HEK293 (cell line): ENCODE measurements at regions not wholly inside any gene's neighbourhood (a gene's known extent, or its start where the extent isn't known, plus 50 kb on each side); places are given as distances from the start of the nearest gene placed in this dataset.

Experiments used
- CTCF ChIA-PET: fragments of 350-600 bp; formaldehyde crosslinking; extraction: SDS; loops from one replicate; lab custom pipeline; 2021; ENCODE audit warnings: antibody characterized with exemption; lab: Yijun Ruan, JAX
- POLR2A ChIA-PET: fragments of 300-600 bp; formaldehyde crosslinking; extraction: SDS; loops from one replicate; lab custom pipeline; 2020; ENCODE audit warnings: antibody characterized with exemption, inconsistent platforms; lab: Yijun Ruan, JAX
- H3K27ac ChIP-seq: fragments of 200-500 bp; sonication (Bioruptor generic); 2 replicates; pipeline ENCODE4 v1.5.1; 2014; ENCODE audit warnings: low read depth, low read length, control low read depth, inconsistent platforms; ENCODE audit errors: extremely low read depth
- H3K36me3 ChIP-seq, 2 experiments: fragments of 200-500 bp in 1 of 2; sonication (Bioruptor generic) in 1 of 2; 1 replicate in 1 of 2; 2 replicates in 1 of 2; pipeline ENCODE4 v1.5.1; 2014 to 2017; ENCODE audit warnings: inconsistent platforms in 2 of 2, low read length in 2 of 2; ENCODE audit not compliant: control insufficient read depth in 2 of 2, insufficient read depth in 1 of 2
- H3K4me1 ChIP-seq: fragments of 200-500 bp; sonication (Bioruptor generic); 2 replicates; pipeline ENCODE4 v1.5.1; 2014; ENCODE audit warnings: mild to moderate bottlenecking, low read length, inconsistent platforms; ENCODE audit not compliant: control insufficient read depth, insufficient read depth
- H3K4me3 ChIP-seq: 2 replicates; pipeline ENCODE4 v1.5.1; 2011; ENCODE audit warnings: low read depth, mild to moderate bottlenecking, control low read depth, low read length, moderate library complexity
- H3K9me3 ChIP-seq: fragments of 200-500 bp; sonication (Bioruptor generic); 2 replicates; pipeline ENCODE4 v1.5.1; 2014; ENCODE audit warnings: low read depth, low read length, inconsistent platforms; ENCODE audit not compliant: control insufficient read depth, insufficient read depth
- HOXA7 ChIP-seq: sonication (generic); formaldehyde crosslinking; IDR thresholded peaks from 2 replicates; pipeline ENCODE4 v1.8.1; 2022; ENCODE audit warnings: missing genetic modification reagents, borderline replicate concordance
- KLF10 ChIP-seq: fragments of 450-650 bp; IDR thresholded peaks from 2 replicates; pipeline ENCODE4 v1.5.1; 2018; ENCODE audit warnings: missing biosample characterization, mild to moderate bottlenecking, missing genetic modification characterization
- MEIS1 ChIP-seq: sonication (generic); formaldehyde crosslinking; IDR thresholded peaks from 2 replicates; pipeline ENCODE4 v1.8.1; 2022; ENCODE audit warnings: missing genetic modification reagents, mild to moderate bottlenecking, borderline replicate concordance
- ZBTB8A ChIP-seq: fragments of 450-650 bp; formaldehyde crosslinking; IDR thresholded peaks from 2 replicates; pipeline ENCODE4 v1.5.1; 2016; ENCODE audit warnings: missing biosample characterization, missing genetic modification characterization
- ZFHX2 ChIP-seq: fragments of 450-650 bp; formaldehyde crosslinking; conservative IDR thresholded peaks from 2 replicates; pipeline ENCODE4 v1.5.1; 2016; ENCODE audit warnings: missing biosample characterization, missing genetic modification characterization
- ZIC2 ChIP-seq: fragments of 450-650 bp; formaldehyde crosslinking; IDR thresholded peaks from 2 replicates; pipeline ENCODE4 v1.5.1; 2016; ENCODE audit warnings: missing biosample characterization, missing genetic modification characterization
- ZNF10 ChIP-seq: fragments of 450-650 bp; formaldehyde crosslinking; IDR thresholded peaks from 2 replicates; pipeline ENCODE4 v1.5.1; 2017; ENCODE audit warnings: missing biosample characterization, missing genetic modification characterization
- ZNF132 ChIP-seq: fragments of 450-650 bp; formaldehyde crosslinking; IDR thresholded peaks from 2 replicates; pipeline ENCODE4 v1.5.1; 2017; ENCODE audit warnings: missing biosample characterization, missing genetic modification characterization, borderline replicate concordance
- ZNF146 ChIP-seq: fragments of 450-650 bp; formaldehyde crosslinking; IDR thresholded peaks from 2 replicates; pipeline ENCODE4 v1.5.1; 2016; ENCODE audit warnings: missing biosample characterization, missing genetic modification characterization
- ZNF155 ChIP-seq: fragments of 450-650 bp; formaldehyde crosslinking; IDR thresholded peaks from 2 replicates; pipeline ENCODE4 v1.5.1; 2016; ENCODE audit warnings: missing biosample characterization, missing genetic modification characterization
- ZNF221 ChIP-seq: fragments of 450-650 bp; formaldehyde crosslinking; IDR thresholded peaks from 2 replicates; pipeline ENCODE4 v1.5.1; 2017; ENCODE audit warnings: missing biosample characterization, missing genetic modification characterization, borderline replicate concordance
- ZNF341 ChIP-seq: fragments of 450-650 bp; formaldehyde crosslinking; IDR thresholded peaks from 2 replicates; pipeline ENCODE4; 2016; ENCODE audit warnings: low read depth, missing biosample characterization, missing genetic modification characterization
- ZNF48 ChIP-seq: fragments of 450-650 bp; formaldehyde crosslinking; IDR thresholded peaks from 2 replicates; pipeline ENCODE4 v1.5.1; 2016; ENCODE audit warnings: missing biosample characterization, missing genetic modification characterization
- ZNF514 ChIP-seq: fragments of 450-650 bp; formaldehyde crosslinking; IDR thresholded peaks from 2 replicates; pipeline ENCODE4 v1.5.1; 2016; ENCODE audit warnings: missing biosample characterization, missing genetic modification characterization
- ZNF658 ChIP-seq: fragments of 450-650 bp; formaldehyde crosslinking; IDR thresholded peaks from 2 replicates; pipeline ENCODE4; 2016; ENCODE audit warnings: missing biosample characterization, missing genetic modification characterization
- ZNF670 ChIP-seq: fragments of 450-650 bp; formaldehyde crosslinking; IDR thresholded peaks from 2 replicates; pipeline ENCODE4 v1.5.1; 2016; ENCODE audit warnings: missing biosample characterization, missing genetic modification characterization, low read depth
- TF ChIP-seq, protein P1 (sequence below): fragments of 450-650 bp; formaldehyde crosslinking; IDR thresholded peaks from 2 replicates; pipeline ENCODE4 v1.5.1; 2016; ENCODE audit warnings: missing biosample characterization, missing genetic modification characterization
- TF ChIP-seq, protein P2 (sequence below): fragments of 450-650 bp; formaldehyde crosslinking; IDR thresholded peaks from 2 replicates; pipeline ENCODE4 v1.5.1; 2016; ENCODE audit warnings: missing biosample characterization, missing genetic modification characterization
- TF ChIP-seq, protein P3 (sequence below): fragments of 450-650 bp; formaldehyde crosslinking; IDR thresholded peaks from 2 replicates; pipeline ENCODE4 v1.5.1; 2017; ENCODE audit warnings: missing biosample characterization, missing genetic modification characterization
- TF ChIP-seq, protein P4 (sequence below): fragments of 450-650 bp; formaldehyde crosslinking; IDR thresholded peaks from 2 replicates; pipeline ENCODE4 v1.5.1; 2016; ENCODE audit warnings: missing biosample characterization, missing genetic modification characterization, low read depth

DNA sequence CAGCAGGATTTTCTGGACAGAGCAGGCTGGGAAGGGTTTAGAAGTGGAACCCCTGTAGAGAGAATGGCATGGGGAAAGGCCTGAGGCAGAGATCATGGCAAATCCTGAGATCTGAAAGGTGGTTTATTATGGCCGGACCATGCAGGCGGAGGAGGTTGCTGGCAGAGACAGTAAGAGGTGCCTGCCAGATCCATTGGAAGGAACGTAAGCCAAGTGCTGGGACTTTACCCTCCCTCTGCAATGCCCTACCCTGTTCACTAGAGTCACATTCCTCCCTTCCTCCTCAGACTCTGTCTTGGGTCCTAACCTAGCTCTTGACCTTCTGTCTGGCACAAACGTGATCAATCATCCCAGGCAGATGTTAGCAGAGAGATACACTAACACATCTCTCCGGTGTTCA, 66.4 kb upstream of the SLC22A23 start:
- ChIA-PET CTCF (interaction anchor here (0.6 to 1.9 kb wide), 6 partner anchors 22 to 208 kb away, joined by 3 to 9 read pairs (median 3); no protein-coding TSS in a partner anchor), POLR2A (no interaction called here)
- no peak overlapping the region for H3K27ac ChIP-seq
- no peaks in the 10 kb centered on the region for H3K4me1 ChIP-seq
- H3K9me3 ChIP-seq = no peaks in the 10 kb centered on the region
- H3K36me3 ChIP-seq = no peaks in the 10 kb centered on the region
- H3K4me3 ChIP-seq = no peak overlapping the region
- TF ChIP-seq ZIC2 (tag by site-specific recombination) (0 out of 2 replicates have a peak, but pooled peaks have one; percentile 14), MEIS1 (no peak)

DNA sequence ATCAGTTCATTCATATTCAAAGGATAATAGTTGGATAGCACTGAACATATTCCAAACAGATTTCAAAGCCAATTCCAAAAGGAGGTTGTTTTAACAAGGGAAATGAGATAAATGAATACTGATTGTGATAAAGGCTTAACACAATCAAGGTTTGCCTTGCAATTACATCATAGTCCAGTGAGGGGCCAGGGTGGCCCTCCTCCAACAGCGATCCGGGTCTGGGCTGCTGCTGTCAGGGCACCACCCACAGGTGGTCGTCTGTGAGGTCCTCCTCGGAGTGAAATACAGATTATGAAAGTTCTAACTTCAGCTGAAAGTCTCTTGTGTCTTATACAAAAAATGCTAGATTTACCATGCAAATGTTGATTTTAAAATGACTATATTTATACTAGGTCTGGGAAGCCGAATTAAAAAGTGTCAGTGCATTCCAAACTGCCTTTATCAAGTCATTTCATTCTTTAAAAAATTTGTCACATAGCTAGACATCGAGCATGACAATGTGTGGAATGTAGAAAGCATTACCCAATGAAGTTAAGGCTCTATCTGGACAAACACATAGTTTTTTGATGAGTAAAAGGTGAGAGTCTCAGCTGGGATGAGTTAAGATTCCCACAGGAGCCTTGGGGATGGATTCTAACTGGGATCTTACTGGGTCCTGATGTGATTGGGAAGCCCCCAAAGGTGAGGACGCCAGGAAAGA, 65.9 kb upstream of the SLC22A23 start:
- ChIA-PET CTCF (interaction anchor here (0.6 to 1.9 kb wide), 4 partner anchors 12 to 209 kb away, joined by 3 to 9 read pairs (median 3); no protein-coding TSS in a partner anchor), POLR2A (no interaction called here)
- H3K36me3 ChIP-seq = no peaks in the 10 kb centered on the region
- no peak overlapping the region for H3K27ac ChIP-seq
- H3K4me3 ChIP-seq = no peak overlapping the region
- H3K4me1 ChIP-seq = no peaks in the 10 kb centered on the region
- TF ChIP-seq ZNF48 (tag by site-specific recombination) (no peak), ZNF10 (tag by site-specific recombination) (no peak), ZNF155 (tag by site-specific recombination) (no peak), KLF10 (tag by site-specific recombination) (no peak), ZNF341 (tag by site-specific recombination) (no peak)
- TF ChIP-seq, protein P1, sequence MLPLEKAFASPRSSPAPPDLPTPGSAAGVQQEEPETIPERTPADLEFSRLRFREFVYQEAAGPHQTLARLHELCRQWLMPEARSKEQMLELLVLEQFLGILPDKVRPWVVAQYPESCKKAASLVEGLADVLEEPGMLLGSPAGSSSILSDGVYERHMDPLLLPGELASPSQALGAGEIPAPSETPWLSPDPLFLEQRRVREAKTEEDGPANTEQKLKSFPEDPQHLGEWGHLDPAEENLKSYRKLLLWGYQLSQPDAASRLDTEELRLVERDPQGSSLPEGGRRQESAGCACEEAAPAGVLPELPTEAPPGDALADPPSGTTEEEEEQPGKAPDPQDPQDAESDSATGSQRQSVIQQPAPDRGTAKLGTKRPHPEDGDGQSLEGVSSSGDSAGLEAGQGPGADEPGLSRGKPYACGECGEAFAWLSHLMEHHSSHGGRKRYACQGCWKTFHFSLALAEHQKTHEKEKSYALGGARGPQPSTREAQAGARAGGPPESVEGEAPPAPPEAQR (tag by site-specific recombination) = no peak
- TF ChIP-seq, protein P2, sequence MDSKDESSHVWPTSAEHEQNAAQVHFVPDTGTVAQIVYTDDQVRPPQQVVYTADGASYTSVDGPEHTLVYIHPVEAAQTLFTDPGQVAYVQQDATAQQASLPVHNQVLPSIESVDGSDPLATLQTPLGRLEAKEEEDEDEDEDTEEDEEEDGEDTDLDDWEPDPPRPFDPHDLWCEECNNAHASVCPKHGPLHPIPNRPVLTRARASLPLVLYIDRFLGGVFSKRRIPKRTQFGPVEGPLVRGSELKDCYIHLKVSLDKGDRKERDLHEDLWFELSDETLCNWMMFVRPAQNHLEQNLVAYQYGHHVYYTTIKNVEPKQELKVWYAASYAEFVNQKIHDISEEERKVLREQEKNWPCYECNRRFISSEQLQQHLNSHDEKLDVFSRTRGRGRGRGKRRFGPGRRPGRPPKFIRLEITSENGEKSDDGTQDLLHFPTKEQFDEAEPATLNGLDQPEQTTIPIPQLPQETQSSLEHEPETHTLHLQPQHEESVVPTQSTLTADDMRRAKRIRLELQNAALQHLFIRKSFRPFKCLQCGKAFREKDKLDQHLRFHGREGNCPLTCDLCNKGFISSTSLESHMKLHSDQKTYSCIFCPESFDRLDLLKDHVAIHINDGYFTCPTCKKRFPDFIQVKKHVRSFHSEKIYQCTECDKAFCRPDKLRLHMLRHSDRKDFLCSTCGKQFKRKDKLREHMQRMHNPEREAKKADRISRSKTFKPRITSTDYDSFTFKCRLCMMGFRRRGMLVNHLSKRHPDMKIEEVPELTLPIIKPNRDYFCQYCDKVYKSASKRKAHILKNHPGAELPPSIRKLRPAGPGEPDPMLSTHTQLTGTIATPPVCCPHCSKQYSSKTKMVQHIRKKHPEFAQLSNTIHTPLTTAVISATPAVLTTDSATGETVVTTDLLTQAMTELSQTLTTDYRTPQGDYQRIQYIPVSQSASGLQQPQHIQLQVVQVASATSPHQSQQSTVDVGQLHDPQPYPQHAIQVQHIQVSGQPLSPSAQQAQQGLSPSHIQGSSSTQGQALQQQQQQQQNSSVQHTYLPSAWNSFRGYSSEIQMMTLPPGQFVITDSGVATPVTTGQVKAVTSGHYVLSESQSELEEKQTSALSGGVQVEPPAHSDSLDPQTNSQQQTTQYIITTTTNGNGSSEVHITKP (tag by site-specific recombination) = no peak
- TF ChIP-seq, protein P3, sequence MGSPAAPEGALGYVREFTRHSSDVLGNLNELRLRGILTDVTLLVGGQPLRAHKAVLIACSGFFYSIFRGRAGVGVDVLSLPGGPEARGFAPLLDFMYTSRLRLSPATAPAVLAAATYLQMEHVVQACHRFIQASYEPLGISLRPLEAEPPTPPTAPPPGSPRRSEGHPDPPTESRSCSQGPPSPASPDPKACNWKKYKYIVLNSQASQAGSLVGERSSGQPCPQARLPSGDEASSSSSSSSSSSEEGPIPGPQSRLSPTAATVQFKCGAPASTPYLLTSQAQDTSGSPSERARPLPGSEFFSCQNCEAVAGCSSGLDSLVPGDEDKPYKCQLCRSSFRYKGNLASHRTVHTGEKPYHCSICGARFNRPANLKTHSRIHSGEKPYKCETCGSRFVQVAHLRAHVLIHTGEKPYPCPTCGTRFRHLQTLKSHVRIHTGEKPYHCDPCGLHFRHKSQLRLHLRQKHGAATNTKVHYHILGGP = no peak
- no peaks in the 10 kb centered on the region for H3K9me3 ChIP-seq

DNA sequence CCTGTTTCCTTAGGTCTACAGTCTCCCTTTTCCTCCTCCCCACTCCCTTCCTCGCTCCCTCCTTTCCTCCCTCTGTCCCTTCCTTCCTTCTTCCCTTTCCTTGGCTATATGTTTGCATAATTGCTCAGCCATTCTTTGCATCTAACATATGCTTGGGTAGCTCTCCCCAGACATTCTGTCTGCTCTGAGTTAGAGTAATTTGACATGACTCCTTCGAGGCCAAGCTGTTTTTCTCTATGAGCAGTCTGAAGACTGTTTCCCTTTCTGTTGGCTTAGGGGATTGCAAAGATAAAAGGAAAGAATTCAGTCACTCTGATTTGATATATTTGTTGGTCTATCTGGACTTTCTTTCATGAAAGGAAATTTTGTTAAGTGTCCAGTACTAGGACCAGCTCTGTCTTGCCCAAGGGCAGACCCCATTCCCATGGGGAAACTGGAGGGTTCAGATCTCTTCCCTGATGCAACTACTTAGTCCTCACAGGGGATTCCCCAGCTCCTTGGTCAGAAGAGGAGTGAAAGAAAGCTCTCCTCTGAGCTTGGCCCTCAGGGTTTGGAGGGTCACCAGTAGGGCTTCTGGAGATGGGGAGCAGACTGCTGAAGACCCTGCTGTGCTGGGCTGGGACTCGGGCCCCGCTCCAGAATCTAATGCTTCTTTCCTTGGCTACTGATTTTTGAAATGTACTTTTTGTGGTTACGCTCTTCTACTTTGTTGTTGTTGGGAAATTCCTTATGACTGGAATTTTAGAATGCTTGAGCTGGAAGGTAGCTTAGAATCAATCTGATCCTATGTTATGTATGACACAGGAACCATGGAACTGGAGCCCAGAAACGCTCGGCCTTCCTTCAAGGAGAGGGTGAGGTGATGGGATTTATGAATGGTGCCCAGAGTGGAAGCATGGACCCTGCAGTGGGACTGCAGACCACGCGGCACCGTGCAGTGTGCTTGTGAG, 63.7 kb upstream of the SLC22A23 start:
- no peak overlapping the region for H3K27ac ChIP-seq
- no peaks in the 10 kb centered on the region for H3K4me1 ChIP-seq
- H3K4me3 ChIP-seq = no peak overlapping the region
- H3K36me3 ChIP-seq = no peaks in the 10 kb centered on the region
- POLR2A ChIA-PET = no interaction called here
- CTCF ChIA-PET = interaction anchor here (0.6 to 2.2 kb wide), 5 partner anchors 8 to 109 kb away, joined by 3 to 7 read pairs (median 4); no protein-coding TSS in a partner anchor
- H3K9me3 ChIP-seq = no peaks in the 10 kb centered on the region
- no peak for TF ChIP-seq MEIS1
- no peak for TF ChIP-seq ZNF670 (tag by site-specific recombination)
- TF ChIP-seq ZNF132 (tag by site-specific recombination) = no peak
- no peak for TF ChIP-seq ZFHX2 (tag by site-specific recombination)
- no peak for TF ChIP-seq ZNF658 (tag by site-specific recombination)
- TF ChIP-seq, protein P4, sequence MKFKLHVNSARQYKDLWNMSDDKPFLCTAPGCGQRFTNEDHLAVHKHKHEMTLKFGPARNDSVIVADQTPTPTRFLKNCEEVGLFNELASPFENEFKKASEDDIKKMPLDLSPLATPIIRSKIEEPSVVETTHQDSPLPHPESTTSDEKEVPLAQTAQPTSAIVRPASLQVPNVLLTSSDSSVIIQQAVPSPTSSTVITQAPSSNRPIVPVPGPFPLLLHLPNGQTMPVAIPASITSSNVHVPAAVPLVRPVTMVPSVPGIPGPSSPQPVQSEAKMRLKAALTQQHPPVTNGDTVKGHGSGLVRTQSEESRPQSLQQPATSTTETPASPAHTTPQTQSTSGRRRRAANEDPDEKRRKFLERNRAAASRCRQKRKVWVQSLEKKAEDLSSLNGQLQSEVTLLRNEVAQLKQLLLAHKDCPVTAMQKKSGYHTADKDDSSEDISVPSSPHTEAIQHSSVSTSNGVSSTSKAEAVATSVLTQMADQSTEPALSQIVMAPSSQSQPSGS (tag by site-specific recombination) = no peak
- no peak for TF ChIP-seq ZNF221 (tag by site-specific recombination)
- no peak for TF ChIP-seq HOXA7 (CRISPR knock-in tag)
- no peak for TF ChIP-seq ZNF514 (tag by site-specific recombination)
- TF ChIP-seq ZNF146 = no peak
- TF ChIP-seq ZBTB8A (tag by site-specific recombination) = no peak
